ENCODE measurements at regions not wholly inside any gene's neighbourhood (a gene's known extent, or its start where the extent isn't known, plus 50 kb on each side); places are given as distances from the start of the nearest gene placed in this dataset.
"Not testable (repeated sequence)": the region's sequence is repeated elsewhere in the genome, so short reads cannot be mapped to it uniquely, and the experiment has no call there.

DNA sequence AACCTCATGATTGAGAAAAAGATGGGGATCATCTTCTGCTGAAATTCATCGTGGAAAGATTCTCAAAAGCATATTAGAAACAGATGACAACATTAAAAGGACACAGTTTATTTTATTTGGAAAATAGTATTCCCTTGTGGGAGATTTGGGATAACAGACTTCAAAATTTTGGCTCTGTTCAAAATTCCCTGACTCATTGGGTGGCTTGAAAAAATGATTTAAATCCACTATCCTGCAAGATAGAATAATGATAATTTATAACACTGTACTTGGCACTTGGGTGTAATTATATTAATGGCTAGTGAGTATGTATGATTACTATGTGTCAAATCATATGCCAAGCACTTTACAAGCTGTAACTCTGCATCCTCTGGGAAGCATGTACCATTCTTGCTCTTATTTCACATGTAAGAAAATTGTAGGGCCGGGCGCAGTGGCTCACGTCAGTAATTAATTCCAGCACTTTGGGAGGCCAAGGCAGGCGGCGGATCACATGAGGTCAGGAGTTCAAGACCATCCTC is 128.8 kb downstream of the LMNTD1 start:
- no peak for DNase-seq

DNA sequence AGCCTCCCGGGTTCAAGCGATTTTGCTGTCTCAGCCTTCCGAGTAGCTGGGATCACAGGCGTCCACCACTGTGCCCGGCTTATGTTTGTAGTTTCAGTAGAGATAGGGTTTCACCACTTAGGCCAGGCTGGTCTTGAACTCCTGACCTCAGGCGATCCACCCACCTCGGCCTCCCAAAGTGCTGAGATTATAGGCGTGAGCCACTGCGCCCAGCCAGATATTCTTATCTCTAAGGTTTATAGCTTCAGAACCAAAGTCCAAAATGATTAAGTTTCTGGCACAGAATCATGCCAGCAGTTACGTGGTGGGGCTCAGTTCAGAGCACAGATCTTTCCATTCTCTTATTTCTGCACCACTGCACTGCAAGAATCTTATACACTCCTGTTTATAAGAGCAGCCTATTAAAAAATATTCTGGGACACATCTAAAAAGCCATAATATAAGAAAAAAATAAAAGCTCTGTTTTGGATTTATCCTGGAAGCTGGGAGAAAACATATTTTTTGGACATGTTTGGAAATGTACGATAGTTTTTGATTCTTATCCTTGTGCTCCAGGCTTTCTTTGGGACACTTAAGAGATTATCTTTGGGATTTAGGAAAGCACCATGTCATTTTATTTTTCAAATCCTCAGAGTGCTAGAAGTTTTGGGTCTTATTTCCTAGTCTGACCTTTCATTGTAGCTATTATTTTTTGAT is 129.6 kb downstream of the LMNTD1 start:
- no peak for DNase-seq

DNA sequence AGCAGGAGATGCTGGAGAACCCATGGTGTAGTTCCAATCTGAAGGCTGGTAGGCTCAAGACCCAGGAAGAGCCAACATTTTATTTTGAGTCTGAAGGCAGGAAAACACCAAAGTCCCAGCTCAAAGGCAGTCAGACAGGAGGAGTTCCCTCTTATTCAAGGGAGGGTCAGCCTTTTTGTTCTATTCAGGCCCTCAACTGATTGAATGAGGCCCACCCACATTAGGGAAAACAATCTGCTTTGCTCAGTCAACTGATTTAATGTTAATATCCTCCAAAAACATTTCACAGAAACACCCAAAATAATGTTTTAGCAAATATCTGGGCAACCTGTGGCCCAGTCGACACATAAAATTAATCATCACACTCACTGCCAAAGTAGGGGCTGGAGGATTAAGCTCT is 130.8 kb downstream of the LMNTD1 start:
- DNase-seq, result no peak

DNA sequence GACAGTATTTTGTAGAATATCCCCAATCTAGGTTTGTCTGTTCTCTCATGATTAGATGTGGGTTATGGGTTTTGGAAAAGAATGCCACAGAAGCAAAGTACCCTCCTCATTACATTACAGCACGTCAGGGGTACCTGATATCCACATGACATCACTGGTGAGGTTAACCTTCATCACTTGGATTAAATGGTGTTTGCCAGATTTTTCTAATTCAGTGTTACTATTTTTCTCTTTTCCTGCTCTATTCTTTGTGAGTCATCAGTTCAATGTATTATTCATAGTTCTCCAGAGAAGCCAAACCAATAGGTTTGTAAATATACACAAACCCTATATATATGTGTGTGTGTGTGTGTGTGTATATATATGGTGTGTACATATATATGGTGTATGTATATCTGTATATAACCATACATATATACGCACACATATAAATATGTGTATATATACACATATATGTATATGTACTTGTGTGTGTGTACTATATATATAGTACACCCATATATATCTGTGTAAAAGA is 131.4 kb downstream of the LMNTD1 start:
- DNase-seq, result no peak

DNA sequence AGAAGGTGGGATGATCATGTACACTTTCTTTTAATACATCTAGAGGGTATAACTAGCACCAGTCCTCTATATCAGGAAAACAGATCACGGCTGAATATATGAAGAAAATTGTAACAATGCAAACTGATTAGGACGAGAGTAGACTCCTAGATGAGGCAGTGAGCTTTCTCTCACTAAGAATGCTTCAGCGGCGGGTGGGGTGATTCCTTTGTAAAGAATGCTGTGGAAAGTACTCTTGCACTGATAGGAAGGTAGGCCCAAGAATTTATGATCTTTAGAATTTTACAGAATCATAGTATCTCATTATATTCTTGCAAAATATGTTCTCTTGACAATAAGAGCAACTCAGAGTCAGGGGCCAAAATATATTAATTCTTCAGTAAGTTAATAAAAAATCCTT is 133.0 kb downstream of the LMNTD1 start:
- no peak for DNase-seq

DNA sequence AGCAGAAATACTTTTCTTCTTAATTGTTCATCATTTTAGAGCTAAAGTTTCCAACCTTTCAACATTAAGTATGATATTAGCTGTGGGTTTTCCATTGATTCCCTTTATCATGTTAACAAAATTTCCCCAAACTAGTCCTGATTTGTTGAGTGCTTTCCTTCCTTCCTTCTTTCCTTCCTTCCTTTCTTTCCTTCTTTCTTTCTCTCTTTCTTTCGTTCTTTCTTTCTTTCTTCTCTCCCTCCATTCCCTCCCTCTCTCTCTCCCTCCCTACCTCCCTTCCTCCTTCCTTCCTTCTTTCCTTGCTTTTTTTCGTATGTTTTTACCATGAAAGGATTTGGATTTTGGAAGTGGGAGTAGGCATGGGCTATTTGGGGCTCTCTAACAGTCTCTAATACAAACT is 133.5 kb downstream of the LMNTD1 start:
- no peak for DNase-seq

DNA sequence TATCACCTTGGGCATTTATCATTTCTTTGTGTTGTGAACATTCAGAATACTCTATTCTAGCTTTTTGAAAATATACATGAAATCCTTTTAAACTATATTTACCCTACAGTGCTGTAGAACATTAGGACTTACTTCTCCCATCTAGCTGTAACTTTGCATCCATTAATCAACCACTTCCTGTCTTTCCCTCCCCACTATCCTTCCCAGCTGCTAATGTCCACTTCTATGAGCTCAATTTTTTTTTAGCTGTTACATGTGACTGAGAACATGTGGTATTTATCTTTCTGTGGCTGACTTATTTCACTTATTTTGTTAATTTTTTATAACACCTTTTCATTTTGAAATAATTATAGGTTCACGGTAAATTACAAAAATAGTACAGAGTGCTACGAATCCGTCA is 136.0 kb downstream of the LMNTD1 start:
- no peak for DNase-seq

DNA sequence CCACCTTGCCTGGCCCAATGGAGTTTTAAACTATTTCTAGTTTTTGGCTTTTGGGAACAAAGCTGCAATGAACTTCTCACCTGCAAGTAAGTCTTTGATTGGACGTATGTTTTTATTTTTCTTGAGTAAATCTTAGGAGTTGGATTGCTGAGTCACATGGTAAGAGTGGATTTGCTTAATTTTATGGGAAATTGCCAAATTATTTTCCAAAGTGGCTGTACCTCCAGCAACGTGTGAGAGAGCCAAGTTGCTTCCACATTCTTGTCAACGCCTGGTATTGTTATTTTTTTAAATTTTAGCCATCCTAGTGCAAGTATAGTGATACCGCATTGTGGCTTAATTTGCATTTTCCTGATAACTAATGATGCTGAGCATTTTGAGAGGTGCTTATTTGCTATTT is 136.6 kb downstream of the LMNTD1 start:
- no peak for DNase-seq

DNA sequence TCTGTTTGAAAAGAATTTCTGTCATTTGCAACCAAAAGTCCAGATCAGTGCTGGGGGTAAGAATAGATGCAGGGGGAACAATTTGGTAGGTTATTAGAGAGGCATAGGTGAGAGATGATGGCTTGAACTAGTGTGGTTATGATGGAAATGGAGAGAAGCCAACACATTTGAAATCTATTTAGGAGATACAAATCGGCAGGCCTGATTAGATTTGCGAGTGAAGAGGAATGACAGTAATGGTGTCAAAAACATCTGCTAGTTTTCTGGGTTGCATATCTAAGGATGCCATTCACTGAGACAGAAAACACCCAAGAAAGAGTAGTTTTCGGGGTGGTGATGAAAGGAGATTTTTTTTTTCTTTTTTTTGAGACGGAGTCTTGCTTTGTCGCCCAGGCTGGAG is 138.1 kb downstream of the LMNTD1 start:
- no peak for DNase-seq

DNA sequence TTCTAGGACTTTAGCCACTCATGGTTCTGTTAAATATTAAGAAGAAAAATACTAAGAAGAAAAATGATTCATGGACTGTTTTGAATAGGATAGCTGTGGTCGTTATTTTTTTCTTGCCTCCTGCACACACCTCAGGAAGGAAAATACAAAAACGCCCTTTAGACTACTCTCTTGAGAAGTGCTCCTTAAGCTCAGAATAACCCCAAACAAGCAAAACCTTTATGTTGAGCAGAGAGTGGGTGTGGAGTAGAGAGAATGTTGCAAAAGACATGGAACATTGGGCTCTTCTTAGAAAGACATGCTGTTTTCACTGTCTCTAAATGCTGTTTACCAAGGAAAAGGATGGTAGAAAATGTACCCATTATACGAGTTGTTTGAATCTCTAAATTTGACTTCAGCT is 140.3 kb downstream of the LMNTD1 start:
- DNase-seq, result no peak

DNA sequence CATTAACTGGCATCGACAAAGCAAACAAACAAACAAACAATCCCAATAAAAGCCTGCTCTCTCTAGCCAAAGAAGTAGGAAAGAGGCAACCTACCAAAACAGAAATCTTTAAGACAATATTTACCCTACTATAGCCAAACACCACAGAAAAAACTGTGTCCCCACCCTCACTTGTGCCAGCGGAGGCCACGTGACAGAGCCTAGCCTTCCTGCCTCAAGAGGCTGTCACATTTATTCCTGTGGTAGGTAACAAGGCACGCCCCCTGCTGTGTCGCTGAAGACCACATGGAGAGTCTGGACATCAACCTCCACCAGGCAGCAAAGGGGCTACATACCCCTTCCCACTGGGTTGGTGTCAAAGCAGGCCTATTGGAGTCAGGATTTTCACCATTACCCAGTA is 148.1 kb downstream of the LMNTD1 start:
- no peak for DNase-seq

DNA sequence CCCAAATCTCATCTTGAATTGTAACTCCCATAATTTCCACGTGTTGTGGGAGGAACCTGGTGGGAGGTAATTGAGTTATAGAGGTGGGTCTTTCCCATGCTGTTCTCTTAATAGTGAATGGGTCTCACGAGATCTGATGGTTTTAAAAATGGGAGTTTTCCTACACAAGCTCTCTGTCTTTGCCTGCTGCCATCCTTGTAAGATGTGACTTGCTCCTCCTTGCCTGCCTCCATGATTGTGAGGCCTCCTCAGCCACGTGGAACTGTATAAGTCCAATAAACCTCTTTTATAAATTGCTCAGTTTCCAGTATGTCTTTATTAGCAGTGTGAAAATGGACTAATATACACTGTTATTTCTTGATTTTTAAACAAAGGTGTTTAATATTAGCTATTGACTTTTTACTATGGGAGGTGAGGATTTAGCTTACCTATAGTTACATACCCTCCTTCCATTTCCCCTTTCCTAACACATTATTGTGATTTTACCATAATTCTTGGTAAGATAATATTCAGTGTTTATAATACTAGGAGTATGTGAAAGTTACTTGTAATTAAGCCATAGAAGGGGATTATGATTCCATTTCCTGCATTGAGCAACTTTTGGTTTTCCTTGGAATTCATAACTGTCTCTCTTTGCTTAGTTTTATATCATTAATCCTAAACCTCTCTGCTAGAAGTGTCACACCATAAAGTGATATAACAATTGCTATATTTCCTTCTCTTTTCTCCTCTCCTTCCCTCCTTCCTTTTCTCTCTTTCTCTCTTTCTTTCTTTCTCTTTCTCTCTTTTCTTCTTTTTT is 151.0 kb upstream of the KRAS start:
- no peak for DNase-seq

DNA sequence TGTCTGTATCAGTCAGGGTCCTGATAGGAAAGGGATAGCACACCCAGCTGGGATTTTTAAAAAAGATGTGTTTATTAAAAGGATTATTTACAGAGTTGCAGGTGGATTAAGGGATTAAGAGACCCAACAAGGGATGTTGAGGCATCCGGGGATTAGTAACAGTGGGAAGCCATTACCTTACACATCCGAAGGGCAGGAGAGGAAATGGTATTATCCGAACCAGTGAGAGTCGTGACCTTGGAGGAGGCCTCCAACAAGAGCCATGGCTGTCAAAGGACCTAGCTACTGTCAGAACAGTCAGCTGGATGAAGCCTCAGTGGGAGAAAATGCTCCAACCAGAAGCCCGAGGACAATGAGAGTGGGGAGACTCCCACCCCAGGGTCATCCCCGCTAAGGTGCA is 146.3 kb upstream of the KRAS start:
- DNase-seq, result no peak

DNA sequence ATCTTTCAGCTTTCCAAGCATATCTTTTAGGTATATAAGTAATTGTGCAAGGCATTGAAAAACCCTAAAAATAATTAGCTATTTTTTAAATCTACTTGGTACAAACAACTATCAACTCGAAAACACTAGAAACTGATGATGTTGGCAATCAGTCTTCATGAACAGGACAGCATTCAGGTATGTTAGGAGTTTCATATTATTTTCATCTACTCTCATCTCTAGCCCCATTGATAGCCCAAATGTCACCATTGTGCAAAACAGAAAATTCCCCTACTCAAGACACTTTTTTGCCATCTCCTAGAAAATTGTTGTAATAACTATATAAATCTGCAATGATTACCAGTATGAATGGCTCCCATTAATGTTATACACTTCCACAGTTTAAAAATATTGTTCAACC is 144.5 kb upstream of the KRAS start:
- DNase-seq, result no peak

DNA sequence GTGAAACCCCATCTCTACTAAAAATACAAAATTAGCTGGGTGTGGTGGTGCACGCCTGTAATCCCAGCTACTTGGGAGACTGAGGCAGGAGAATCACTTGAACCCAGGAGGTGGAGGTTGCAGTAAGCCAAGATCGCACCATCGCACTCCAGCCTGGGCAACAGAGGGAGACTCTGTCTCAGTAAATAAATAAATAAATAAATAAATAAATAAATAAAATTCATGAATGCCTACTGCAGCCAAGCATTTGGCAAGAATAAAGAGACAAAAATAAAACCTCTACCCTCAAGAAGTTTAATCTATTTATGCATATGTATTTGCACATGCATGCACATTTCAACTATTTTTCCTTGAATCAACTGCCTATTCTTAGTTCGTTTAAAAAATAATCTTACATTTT is 144.0 kb upstream of the KRAS start:
- not testable (repeated sequence) for DNase-seq

DNA sequence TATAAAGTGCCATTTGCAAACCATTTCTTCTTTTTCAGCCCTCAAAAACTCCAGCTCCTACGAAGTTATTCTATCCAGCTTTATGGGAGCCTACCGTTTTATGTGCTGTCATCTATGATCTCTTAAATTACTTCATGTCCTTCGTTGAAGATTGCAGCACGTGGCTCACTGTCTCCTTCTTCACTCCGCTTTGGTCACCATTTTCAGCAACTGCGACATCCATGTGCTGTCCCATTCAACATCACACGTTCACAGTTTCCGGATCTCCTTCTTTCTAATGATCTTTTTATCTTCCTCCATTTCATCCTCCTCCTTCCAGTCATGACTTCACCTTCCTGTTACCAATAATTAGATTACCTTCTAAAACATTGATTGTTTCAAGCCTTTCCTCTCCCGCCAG is 143.3 kb upstream of the KRAS start:
- no peak for DNase-seq

DNA sequence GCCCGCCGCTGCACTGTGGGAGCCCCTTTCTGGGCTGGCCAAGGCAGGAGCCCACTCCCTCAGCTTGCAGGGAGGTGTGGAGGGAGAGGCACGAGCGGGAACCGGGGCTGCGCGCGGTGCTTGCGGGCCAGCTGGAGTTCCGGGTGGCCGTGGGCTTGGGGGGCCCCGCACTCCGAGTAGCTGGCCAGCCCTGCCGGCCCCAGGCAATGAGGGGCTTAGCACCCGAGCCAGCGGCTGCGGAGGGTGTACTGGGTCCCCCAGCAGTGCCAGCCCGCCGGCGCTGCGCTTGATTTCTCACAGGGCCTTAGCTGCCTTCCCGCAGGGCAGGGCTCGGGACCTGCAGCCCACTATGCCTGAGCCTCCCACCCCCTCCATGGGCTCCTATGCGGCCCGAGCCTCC is 140.6 kb upstream of the KRAS start:
- DNase-seq, result not testable (repeated sequence)

DNA sequence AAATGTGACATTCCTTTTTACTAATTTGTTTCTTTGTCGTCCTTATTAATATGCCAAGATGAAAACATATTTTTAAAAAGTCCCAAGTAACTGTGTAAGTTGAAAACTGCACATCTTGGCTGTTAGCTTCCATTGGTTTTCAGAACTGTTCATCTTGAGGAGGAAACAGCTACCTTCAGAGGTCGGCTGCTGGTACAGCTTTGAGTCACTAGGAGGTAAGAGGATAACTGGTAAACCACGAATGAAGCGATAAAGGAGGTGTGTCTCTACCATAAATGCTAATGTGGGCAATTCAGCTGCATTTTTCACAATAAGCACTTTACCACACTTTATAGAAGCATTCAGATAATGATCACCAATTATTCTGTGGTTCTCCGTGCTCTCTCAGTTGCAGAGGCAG is 137.5 kb upstream of the KRAS start:
- no peak for DNase-seq

DNA sequence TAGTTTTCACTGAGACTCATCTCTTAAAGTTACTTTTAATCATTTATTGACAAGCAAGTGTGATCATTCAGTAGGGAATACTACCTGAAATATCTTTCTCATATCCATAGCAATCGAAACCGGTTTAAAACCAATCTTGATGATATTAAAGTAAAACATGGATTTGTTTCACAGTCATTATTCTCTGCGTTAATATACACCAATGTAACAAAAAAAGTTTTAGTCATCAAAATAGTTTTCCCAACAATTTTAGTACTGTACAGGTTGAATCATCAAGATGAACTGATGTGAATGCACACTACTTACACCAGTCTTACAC is 137.0 kb upstream of the KRAS start:
- DNase-seq, result no peak

DNA sequence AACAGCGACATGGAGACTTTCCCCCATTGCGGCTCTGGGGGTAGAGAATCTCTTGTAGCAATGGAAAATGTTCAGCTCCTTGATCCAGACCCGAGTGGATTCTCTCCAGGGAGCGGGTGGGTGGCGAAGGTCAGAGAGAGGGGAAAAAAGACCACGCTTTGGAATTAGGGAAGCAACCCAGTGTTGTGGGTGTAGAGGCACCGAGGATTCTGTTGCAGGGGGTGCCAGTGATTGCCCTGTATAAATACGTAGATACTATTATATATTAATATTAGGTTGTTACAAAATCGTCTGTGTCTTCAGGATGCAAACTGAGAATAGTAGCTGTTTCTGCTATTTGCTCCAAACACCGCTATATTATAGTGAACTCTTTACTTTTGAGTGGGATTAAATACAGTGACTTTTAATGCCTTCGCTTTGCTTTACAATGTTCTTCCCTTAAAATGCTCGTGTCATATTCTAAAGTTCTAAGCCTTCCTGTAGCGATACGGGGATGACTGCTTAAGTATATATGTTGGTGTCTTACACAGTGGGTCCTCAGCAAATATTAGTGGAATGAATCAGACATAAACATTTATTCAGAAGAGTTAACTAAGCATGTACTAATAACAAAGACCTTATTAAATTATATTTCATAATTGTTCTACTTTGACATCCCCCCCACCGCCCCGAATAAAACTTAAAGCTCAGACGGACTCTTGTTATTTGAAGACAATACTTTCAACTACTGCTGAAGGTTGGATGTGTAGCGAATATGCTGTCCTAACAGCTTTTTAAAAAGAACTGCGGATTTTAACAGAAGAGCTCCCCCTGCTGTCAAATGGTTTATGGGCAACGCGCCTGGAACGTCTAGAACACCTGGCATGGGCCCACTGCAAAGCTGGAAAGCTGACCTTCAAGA is 136.4 kb upstream of the KRAS start:
- DNase-seq, result peak in 51 of 56 donors; percentile 1 to 92 (median 52)

DNA sequence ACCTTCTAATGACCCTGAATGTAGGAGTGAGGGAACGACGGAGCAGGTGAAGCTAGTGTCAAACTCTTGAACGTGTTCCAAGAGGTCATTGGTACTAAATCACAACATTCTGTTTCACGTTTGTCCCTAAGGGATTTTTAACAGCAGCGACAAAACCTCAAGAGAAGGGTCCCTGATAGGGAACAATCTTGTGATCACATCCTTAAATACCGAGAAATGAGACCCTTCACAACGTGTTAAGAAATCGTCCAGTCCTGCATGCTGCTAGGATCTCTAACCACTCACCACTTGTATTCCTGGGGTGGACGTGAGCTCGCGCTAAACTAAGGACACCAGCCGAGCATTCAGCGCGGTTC is 134.1 kb upstream of the KRAS start:
- peak in 1 of 56 donors; percentile 15 for DNase-seq
